ENCODE measurements at regions not wholly inside any gene's neighbourhood (a gene's known extent, or its start where the extent isn't known, plus 50 kb on each side); places are given as distances from the start of the nearest gene placed in this dataset.

GRCh38 chr20:1808101-1808500 lies 87.1 kb upstream of the SIRPA start:
- no peak for DNase-seq (ENCODE audit: extremely low spot score)
- TF ChIP-seq SP1 (IDR thresholded peaks at IDR 0.05), result no peak
- no peak for TF ChIP-seq SUZ12 (IDR thresholded peaks at IDR 0.05)
- TF ChIP-seq FOXA1 (IDR thresholded peaks at IDR 0.05), result no peak
- TF ChIP-seq FOXK2 (IDR thresholded peaks at IDR 0.05), result no peak
- TF ChIP-seq BHLHE40 (IDR thresholded peaks at IDR 0.05; ENCODE audit: borderline replicate concordance), result no peak
- TF ChIP-seq, protein P1, sequence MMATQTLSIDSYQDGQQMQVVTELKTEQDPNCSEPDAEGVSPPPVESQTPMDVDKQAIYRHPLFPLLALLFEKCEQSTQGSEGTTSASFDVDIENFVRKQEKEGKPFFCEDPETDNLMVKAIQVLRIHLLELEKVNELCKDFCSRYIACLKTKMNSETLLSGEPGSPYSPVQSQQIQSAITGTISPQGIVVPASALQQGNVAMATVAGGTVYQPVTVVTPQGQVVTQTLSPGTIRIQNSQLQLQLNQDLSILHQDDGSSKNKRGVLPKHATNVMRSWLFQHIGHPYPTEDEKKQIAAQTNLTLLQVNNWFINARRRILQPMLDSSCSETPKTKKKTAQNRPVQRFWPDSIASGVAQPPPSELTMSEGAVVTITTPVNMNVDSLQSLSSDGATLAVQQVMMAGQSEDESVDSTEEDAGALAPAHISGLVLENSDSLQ (IDR thresholded peaks at IDR 0.05), result no peak
- TF ChIP-seq FOXM1 (IDR thresholded peaks at IDR 0.05; ENCODE audit: borderline replicate concordance), result no peak
- TF ChIP-seq HDGF (IDR thresholded peaks at IDR 0.05; ENCODE audit: borderline replicate concordance), result no peak
- TF ChIP-seq TARDBP (IDR thresholded peaks at IDR 0.05), result no peak
- no peak for TF ChIP-seq ZNF384 (IDR thresholded peaks at IDR 0.05)
- no peak for TF ChIP-seq ARNT (IDR thresholded peaks at IDR 0.05)
- TF ChIP-seq ELF4 (IDR thresholded peaks at IDR 0.05), result no peak
- TF ChIP-seq CTBP1 (IDR thresholded peaks at IDR 0.05; ENCODE audit: borderline replicate concordance), result no peak
- TF ChIP-seq LEF1 (IDR thresholded peaks at IDR 0.05; ENCODE audit: borderline replicate concordance), result no peak
- no peak for TF ChIP-seq NFRKB (IDR thresholded peaks at IDR 0.05)
- no peak for TF ChIP-seq L3MBTL2 (conservative IDR thresholded peaks at IDR 0.05)
- CTCF ChIA-PET, result no interaction called here
- POLR2A ChIA-PET, result no interaction called here

GRCh38 chr20:1807394-1807793 lies 87.8 kb upstream of the SIRPA start:
- CTCF ChIA-PET, result no interaction called here
- DNase-seq (ENCODE audit: extremely low spot score), result no peak

DNA sequence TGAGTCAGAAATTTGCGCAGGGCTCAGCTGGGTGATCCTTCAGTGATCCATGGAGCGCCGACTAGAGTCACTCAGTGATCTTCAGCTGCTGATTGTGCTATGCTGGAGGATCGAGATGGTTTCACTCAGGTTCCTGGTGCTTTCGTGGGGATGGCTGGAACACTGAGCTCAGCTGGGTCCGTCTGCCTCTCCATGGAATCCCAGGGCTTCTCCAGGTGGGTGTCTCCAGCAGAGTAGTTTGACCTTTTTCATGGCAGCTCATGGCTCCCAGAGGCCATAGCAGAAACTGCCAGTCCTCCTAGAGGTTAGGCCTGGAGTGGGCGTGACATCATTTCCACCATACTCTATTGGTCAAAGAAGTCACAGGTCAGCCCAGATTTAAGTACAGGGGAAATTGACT lies 88.8 kb upstream of the SIRPA start:
- CTCF ChIA-PET, result no interaction called here

More at GRCh38 chr20:1807394-1807793, 87.8 kb upstream of the SIRPA start:
- TF ChIP-seq CTBP1 (IDR thresholded peaks at IDR 0.05; ENCODE audit: borderline replicate concordance) (no peak), L3MBTL2 (conservative IDR thresholded peaks at IDR 0.05) (no peak), FOXK2 (IDR thresholded peaks at IDR 0.05) (no peak), ELF4 (IDR thresholded peaks at IDR 0.05) (no peak), SP1 (IDR thresholded peaks at IDR 0.05) (no peak), FOXA1 (IDR thresholded peaks at IDR 0.05) (no peak), SUZ12 (IDR thresholded peaks at IDR 0.05) (no peak), TARDBP (IDR thresholded peaks at IDR 0.05) (no peak), ZNF384 (IDR thresholded peaks at IDR 0.05) (no peak), BHLHE40 (IDR thresholded peaks at IDR 0.05; ENCODE audit: borderline replicate concordance) (no peak), FOXM1 (IDR thresholded peaks at IDR 0.05; ENCODE audit: borderline replicate concordance) (no peak), NFRKB (IDR thresholded peaks at IDR 0.05) (no peak), LEF1 (IDR thresholded peaks at IDR 0.05; ENCODE audit: borderline replicate concordance) (no peak), ARNT (IDR thresholded peaks at IDR 0.05) (no peak), HDGF (IDR thresholded peaks at IDR 0.05; ENCODE audit: borderline replicate concordance) (no peak)
- TF ChIP-seq, protein P1 (IDR thresholded peaks at IDR 0.05), result no peak
- POLR2A ChIA-PET, result no interaction called here

GRCh38 chr20:1805816-1806215 lies 89.4 kb upstream of the SIRPA start:
- no peak for TF ChIP-seq FOXA1 (IDR thresholded peaks at IDR 0.05)
- TF ChIP-seq BHLHE40 (IDR thresholded peaks at IDR 0.05; ENCODE audit: borderline replicate concordance), result no peak
- TF ChIP-seq, protein P1 (IDR thresholded peaks at IDR 0.05), result no peak
- TF ChIP-seq SUZ12 (IDR thresholded peaks at IDR 0.05), result no peak
- no peak for TF ChIP-seq ELF4 (IDR thresholded peaks at IDR 0.05)
- TF ChIP-seq L3MBTL2 (conservative IDR thresholded peaks at IDR 0.05), result no peak
- no peak for TF ChIP-seq FOXK2 (IDR thresholded peaks at IDR 0.05)
- TF ChIP-seq FOXM1 (IDR thresholded peaks at IDR 0.05; ENCODE audit: borderline replicate concordance), result no peak
- TF ChIP-seq SP1 (IDR thresholded peaks at IDR 0.05), result no peak
- no peak for TF ChIP-seq CTBP1 (IDR thresholded peaks at IDR 0.05; ENCODE audit: borderline replicate concordance)
- TF ChIP-seq ZNF384 (IDR thresholded peaks at IDR 0.05), result no peak
- no peak for TF ChIP-seq NFRKB (IDR thresholded peaks at IDR 0.05)
- CTCF ChIA-PET, result no interaction called here
- POLR2A ChIA-PET, result no interaction called here
- DNase-seq (ENCODE audit: extremely low spot score), result no peak

More for the DNA sequence above, 88.8 kb upstream of the SIRPA start:
- POLR2A ChIA-PET, result no interaction called here
- TF ChIP-seq LEF1 (IDR thresholded peaks at IDR 0.05; ENCODE audit: borderline replicate concordance) (no peak), CTBP1 (IDR thresholded peaks at IDR 0.05; ENCODE audit: borderline replicate concordance) (no peak), ELF4 (IDR thresholded peaks at IDR 0.05) (no peak), TARDBP (IDR thresholded peaks at IDR 0.05) (no peak)
- TF ChIP-seq, protein P1 (IDR thresholded peaks at IDR 0.05), result no peak
- DNase-seq (ENCODE audit: extremely low spot score), result no peak

- ChIA-PET CTCF (no interaction called here), POLR2A (no interaction called here)
- TF ChIP-seq, protein P1 (IDR thresholded peaks at IDR 0.05), result no peak
- TF ChIP-seq FOXK2 (IDR thresholded peaks at IDR 0.05) (no peak), HDGF (IDR thresholded peaks at IDR 0.05; ENCODE audit: borderline replicate concordance) (no peak), LEF1 (IDR thresholded peaks at IDR 0.05; ENCODE audit: borderline replicate concordance) (no peak), CTBP1 (IDR thresholded peaks at IDR 0.05; ENCODE audit: borderline replicate concordance) (no peak), L3MBTL2 (conservative IDR thresholded peaks at IDR 0.05) (no peak), SP1 (IDR thresholded peaks at IDR 0.05) (no peak), ELF4 (IDR thresholded peaks at IDR 0.05) (no peak), BHLHE40 (IDR thresholded peaks at IDR 0.05; ENCODE audit: borderline replicate concordance) (no peak), TARDBP (IDR thresholded peaks at IDR 0.05) (no peak)
- no peak for DNase-seq (ENCODE audit: extremely low spot score)
These were observed 90.0 kb upstream of the SIRPA start for GRCh38 chr20:1805161-1805581.

Data from HEK293T (cell line).